ENCODE measurements at regions not wholly inside any gene's neighbourhood (a gene's known extent, or its start where the extent isn't known, plus 50 kb on each side); places are given as distances from the start of the nearest gene placed in this dataset.

GRCh38 chr1:191882870-191883269, 275.4 kb upstream of the RGS18 start:
- TF ChIP-seq POLR2A (IDR thresholded peaks at IDR 0.05; ENCODE audit: low read depth) (no peak), POLR2AphosphoS5 (IDR thresholded peaks at IDR 0.05) (no peak)
